Uterus (tissue), 2 donors: ENCODE measurements at regions not wholly inside any gene's neighbourhood (a gene's known extent, or its start where the extent isn't known, plus 50 kb on each side); places are given as distances from the start of the nearest gene placed in this dataset.

Experiments
- CTCF ChIP-seq, 4 experiments: fragments of 200-600 bp in 2 of 4; fragments of 450-650 bp in 2 of 4; sonication (generic) in 2 of 4; IDR thresholded peaks; one replicate each; pipeline ENCODE4 v1.5.1; 2016 to 2019; ENCODE audit warnings: antibody characterized with exemption in 4 of 4, mild to moderate bottlenecking in 2 of 4, moderate library complexity in 1 of 4
- POLR2A ChIP-seq, 2 donors: fragments of 450-650 bp; IDR thresholded peaks; one replicate each; pipeline ENCODE4 v1.6.1; 2016; ENCODE audit warnings: antibody characterized with exemption in 2 of 2, mild to moderate bottlenecking in 1 of 2, moderate library complexity in 1 of 2

GRCh38 chr12:127106041-127106440 lies 1160.9 kb upstream of the TMEM132C start:
- TF ChIP-seq CTCF (IDR thresholded peaks at IDR 0.05): no peak
- no peak for TF ChIP-seq POLR2A (IDR thresholded peaks at IDR 0.05)
